Ovary (tissue), 3 donors: ENCODE measurements at regions not wholly inside any gene's neighbourhood (a gene's known extent, or its start where the extent isn't known, plus 50 kb on each side); places are given as distances from the start of the nearest gene placed in this dataset.

Experiments
- CTCF ChIP-seq, 3 donors: fragments of 450-650 bp in 2 of 3; fragments of 200-600 bp in 1 of 3; IDR thresholded peaks; one replicate each; pipeline versions ENCODE4 v1.5.1 to v1.8.0; 2016 to 2022; ENCODE audit warnings: antibody characterized with exemption in 3 of 3, mild to moderate bottlenecking in 1 of 3
- EP300 ChIP-seq: sonication (generic); formaldehyde crosslinking; IDR thresholded peaks from one replicate; pipeline ENCODE4 v1.6.1; 2017; ENCODE audit warnings: antibody characterized with exemption
- POLR2A ChIP-seq: fragments of 450-650 bp; IDR thresholded peaks from one replicate; pipeline ENCODE4 v1.6.1; 2017; ENCODE audit warnings: antibody characterized with exemption, mild to moderate bottlenecking, moderate library complexity
- donor health status: DM: no; HTN: no; CAD: no.

- TF ChIP-seq CTCF (IDR thresholded peaks at IDR 0.05) (no peak), EP300 (no peak), POLR2A (no peak)
Observed at GRCh38 chr2:62424899-62425298, 81.1 kb downstream of the TMEM17 start.
